ENCODE measurements at regions not wholly inside any gene's neighbourhood (a gene's known extent, or its start where the extent isn't known, plus 50 kb on each side); places are given as distances from the start of the nearest gene placed in this dataset.
"Not testable (repeated sequence)": the region's sequence is repeated elsewhere in the genome, so short reads cannot be mapped to it uniquely, and the experiment has no call there.

DNA sequence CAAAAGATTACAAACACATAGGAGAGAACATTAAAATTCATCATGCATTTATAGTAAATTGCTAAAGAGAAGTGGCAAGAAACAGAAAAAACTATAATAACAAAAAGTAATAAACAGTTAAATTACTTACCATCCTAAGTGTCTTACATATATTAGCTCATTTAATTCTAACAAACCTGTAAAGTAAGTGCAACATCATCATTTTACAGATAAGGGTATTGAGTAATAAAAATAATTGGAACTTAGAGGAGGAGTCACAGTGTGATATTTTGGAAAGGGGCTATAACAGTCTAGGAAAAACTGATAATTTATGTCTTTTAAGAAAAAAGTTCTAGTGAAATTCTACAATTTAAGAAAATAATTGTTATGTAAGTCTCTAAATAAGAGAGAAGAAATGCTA lies 592.8 kb downstream of the DMRTA1 start:
- no peak for DNase-seq (ENCODE audit: low read depth)
- H3K4me3 ChIP-seq (ENCODE audit: low read length) = no peak overlapping the region
- no peak for TF ChIP-seq CTCF (conservative IDR thresholded peaks at IDR 0.05; ENCODE audit: low read depth, low read length)

- DNase-seq (ENCODE audit: low read depth) = no peak
- TF ChIP-seq CTCF (conservative IDR thresholded peaks at IDR 0.05; ENCODE audit: low read depth, low read length) = no peak
- no peak overlapping the region for H3K4me3 ChIP-seq (ENCODE audit: low read length)
These were observed 594.8 kb downstream of the DMRTA1 start for GRCh38 chr9:23041466-23041865.

- no peak for TF ChIP-seq CTCF (conservative IDR thresholded peaks at IDR 0.05; ENCODE audit: low read depth, low read length)
- H3K4me3 ChIP-seq (ENCODE audit: low read length) = no peak overlapping the region
- DNase-seq (ENCODE audit: low read depth) = no peak
These were observed 597.9 kb downstream of the DMRTA1 start for GRCh38 chr9:23044549-23044948.

- not testable (repeated sequence) for DNase-seq (ENCODE audit: low read depth); H3K4me3 ChIP-seq (ENCODE audit: low read length)
These were observed 599.4 kb downstream of the DMRTA1 start for GRCh38 chr9:23046026-23046425.

DNA sequence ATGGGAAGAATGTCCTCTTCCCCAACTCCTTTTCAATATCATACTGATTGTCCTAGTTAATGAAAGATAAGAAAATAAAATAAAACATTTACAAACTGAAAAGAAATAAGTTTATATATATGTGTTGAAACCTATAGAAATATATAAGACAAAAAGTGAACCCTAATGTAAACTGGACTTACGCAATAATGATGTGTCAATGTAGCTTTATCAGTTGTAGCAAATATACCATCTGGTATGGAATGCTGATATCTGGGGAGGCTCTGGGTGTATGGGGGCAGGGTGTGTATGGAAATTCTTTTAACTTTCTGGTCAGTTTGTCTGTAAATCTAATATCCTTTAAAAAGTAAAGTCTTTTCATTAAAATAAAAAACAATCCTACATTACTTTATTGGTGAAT lies 603.9 kb downstream of the DMRTA1 start:
- no peak for DNase-seq (ENCODE audit: low read depth)
- H3K4me3 ChIP-seq (ENCODE audit: low read length) = no peak overlapping the region
- no peak for TF ChIP-seq CTCF (conservative IDR thresholded peaks at IDR 0.05; ENCODE audit: low read depth, low read length)

DNA sequence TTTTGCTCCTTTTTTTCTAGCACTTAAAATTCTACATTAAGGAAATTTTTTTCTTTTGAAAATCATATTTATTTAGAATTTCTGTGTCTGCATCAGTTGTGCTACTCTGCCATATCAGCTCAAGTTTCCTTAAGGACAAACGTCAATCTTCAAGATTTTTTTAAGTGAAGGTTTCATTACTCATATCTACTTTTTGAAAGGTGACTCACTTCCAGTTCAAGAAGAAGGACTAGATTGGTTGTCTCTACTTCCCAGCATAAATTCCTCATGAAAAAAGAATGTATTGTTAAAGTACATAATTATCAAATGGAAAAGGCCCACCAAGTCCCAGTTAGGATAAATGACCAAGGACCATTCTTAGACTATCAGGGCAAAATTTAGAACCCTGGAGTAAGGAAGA lies 626.5 kb downstream of the DMRTA1 start:
- no peak overlapping the region for H3K4me3 ChIP-seq (ENCODE audit: low read length)
- no peak for TF ChIP-seq CTCF (conservative IDR thresholded peaks at IDR 0.05; ENCODE audit: low read depth, low read length)
- no peak for DNase-seq (ENCODE audit: low read depth)

DNA sequence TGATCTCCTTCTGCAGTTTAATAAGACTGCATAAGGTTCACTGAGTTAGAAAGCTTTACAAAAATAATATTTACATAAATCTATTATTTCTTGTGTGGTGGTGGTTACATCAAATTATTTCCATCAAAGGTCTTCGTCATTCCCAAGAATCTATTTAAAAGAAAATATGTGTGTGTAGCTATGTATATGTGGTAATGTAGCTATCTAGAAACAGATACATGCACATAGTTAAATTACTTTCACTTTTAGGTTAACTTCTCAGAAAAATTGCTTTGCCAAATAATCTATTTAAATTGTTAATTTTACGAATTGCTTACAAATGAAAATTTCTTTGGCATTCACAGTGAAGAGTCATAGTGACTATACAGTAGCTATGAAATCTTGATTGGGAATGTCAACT lies 633.2 kb downstream of the DMRTA1 start:
- H3K4me3 ChIP-seq (ENCODE audit: low read length) = no peak overlapping the region
- DNase-seq (ENCODE audit: low read depth) = no peak
- no peak for TF ChIP-seq CTCF (conservative IDR thresholded peaks at IDR 0.05; ENCODE audit: low read depth, low read length)

GRCh38 chr9:23081377-23081776 lies 634.8 kb downstream of the DMRTA1 start:
- DNase-seq (ENCODE audit: low read depth) = no peak
- no peak overlapping the region for H3K4me3 ChIP-seq (ENCODE audit: low read length)

More at GRCh38 chr9:23081377-23081776, 634.8 kb downstream of the DMRTA1 start:
- no peak for TF ChIP-seq CTCF (conservative IDR thresholded peaks at IDR 0.05; ENCODE audit: low read depth, low read length)

Measured in retinal pigment epithelial cell (primary cell).